Liver (tissue), 3 donors: ENCODE measurements at regions not wholly inside any gene's neighbourhood (a gene's known extent, or its start where the extent isn't known, plus 50 kb on each side); places are given as distances from the start of the nearest gene placed in this dataset.

ENCODE experiments used
- JUND ChIP-seq, 2 donors: IDR thresholded peaks; 2 replicates each; pipeline ENCODE4 v1.6.1; 2016; ENCODE audit warnings: antibody characterized with exemption in 2 of 2
- TF ChIP-seq, protein P1 (sequence below): fragments of 150-350 bp; IDR thresholded peaks from 2 replicates; pipeline ENCODE4 v1.5.1; 2017; ENCODE audit warnings: improper control_type of control experiment, low read depth, low read length; ENCODE audit not compliant: missing input control
- donor health status: healthy.
- donor health status: healthy.

DNA sequence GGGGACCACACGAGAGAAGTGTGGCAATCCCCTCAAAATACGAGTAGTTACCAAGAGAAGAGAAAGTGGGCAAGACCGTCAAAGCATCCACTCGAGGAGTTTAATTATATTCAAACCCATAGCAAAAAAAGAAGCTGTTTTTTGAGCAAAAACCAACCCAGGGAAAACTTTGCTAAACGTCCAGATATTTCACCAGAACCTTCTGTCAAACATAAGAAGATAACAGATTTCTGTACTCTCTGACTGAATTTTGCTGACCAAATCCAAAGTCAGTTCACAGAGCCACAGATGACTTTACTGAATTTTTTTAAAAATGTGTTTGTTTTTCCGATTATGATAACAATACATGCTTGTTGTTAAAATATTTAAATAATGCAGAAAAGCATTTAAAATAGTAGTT lies 145.6 kb upstream of the PTPN1 start:
- TF ChIP-seq JUND (IDR thresholded peaks at IDR 0.05) = no peak
- TF ChIP-seq, protein P1, sequence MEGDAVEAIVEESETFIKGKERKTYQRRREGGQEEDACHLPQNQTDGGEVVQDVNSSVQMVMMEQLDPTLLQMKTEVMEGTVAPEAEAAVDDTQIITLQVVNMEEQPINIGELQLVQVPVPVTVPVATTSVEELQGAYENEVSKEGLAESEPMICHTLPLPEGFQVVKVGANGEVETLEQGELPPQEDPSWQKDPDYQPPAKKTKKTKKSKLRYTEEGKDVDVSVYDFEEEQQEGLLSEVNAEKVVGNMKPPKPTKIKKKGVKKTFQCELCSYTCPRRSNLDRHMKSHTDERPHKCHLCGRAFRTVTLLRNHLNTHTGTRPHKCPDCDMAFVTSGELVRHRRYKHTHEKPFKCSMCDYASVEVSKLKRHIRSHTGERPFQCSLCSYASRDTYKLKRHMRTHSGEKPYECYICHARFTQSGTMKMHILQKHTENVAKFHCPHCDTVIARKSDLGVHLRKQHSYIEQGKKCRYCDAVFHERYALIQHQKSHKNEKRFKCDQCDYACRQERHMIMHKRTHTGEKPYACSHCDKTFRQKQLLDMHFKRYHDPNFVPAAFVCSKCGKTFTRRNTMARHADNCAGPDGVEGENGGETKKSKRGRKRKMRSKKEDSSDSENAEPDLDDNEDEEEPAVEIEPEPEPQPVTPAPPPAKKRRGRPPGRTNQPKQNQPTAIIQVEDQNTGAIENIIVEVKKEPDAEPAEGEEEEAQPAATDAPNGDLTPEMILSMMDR = no peak
